Body of pancreas (tissue), 4 donors: ENCODE measurements at regions not wholly inside any gene's neighbourhood (a gene's known extent, or its start where the extent isn't known, plus 50 kb on each side); places are given as distances from the start of the nearest gene placed in this dataset.

Source experiments
- POLR2A ChIP-seq, 3 donors: fragments of 450-650 bp; IDR thresholded peaks; one replicate each; pipeline ENCODE4 v1.6.1; 2016; ENCODE audit warnings: antibody characterized with exemption in 3 of 3, mild to moderate bottlenecking in 2 of 3
- TF ChIP-seq, protein P1 (sequence below), 7 experiments: fragments of 450-650 bp in 4 of 7; fragments of 200-600 bp in 3 of 7; sonication (generic) in 3 of 7; IDR thresholded peaks; one replicate each; pipeline ENCODE4 v1.5.1; 2016 to 2019; ENCODE audit warnings: antibody characterized with exemption in 7 of 7

DNA sequence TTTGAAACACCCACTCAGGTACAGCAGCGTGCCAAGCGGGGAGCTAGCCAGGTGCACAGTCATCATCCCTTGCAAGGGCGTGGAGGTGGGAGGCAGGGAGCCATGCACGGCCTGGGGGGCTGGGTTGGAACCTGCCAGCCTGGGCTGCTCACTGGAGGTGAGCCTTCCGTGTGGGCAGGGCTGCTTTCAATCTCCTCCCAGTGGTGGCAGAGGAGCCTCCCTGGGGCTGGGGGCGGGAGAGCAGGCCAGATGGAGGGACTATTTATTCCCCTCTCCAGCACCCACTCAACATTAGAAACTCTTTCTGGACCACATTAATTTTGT is 90.3 kb downstream of the KATNIP start:
- TF ChIP-seq, protein P1, sequence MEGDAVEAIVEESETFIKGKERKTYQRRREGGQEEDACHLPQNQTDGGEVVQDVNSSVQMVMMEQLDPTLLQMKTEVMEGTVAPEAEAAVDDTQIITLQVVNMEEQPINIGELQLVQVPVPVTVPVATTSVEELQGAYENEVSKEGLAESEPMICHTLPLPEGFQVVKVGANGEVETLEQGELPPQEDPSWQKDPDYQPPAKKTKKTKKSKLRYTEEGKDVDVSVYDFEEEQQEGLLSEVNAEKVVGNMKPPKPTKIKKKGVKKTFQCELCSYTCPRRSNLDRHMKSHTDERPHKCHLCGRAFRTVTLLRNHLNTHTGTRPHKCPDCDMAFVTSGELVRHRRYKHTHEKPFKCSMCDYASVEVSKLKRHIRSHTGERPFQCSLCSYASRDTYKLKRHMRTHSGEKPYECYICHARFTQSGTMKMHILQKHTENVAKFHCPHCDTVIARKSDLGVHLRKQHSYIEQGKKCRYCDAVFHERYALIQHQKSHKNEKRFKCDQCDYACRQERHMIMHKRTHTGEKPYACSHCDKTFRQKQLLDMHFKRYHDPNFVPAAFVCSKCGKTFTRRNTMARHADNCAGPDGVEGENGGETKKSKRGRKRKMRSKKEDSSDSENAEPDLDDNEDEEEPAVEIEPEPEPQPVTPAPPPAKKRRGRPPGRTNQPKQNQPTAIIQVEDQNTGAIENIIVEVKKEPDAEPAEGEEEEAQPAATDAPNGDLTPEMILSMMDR (IDR thresholded peaks at IDR 0.05), result no peak
- TF ChIP-seq POLR2A (IDR thresholded peaks at IDR 0.05), result no peak
